ENCODE measurements at regions not wholly inside any gene's neighbourhood (a gene's known extent, or its start where the extent isn't known, plus 50 kb on each side); places are given as distances from the start of the nearest gene placed in this dataset.

GRCh38 chr2:78535395-78535794, 490.1 kb upstream of the REG3G start:
- Mint-ChIP-seq H3K4me3 (ENCODE audit: unreplicated experiment) (no peak overlapping the region), H3K27ac (ENCODE audit: unreplicated experiment) (no peak overlapping the region), H3K4me1 (ENCODE audit: unreplicated experiment) (no peaks in the 10 kb centered on the region), H3K36me3 (ENCODE audit: unreplicated experiment) (no peaks in the 10 kb centered on the region), H3K9me3 (ENCODE audit: unreplicated experiment) (no peaks in the 10 kb centered on the region), H3K27me3 (ENCODE audit: unreplicated experiment) (no peaks in the 10 kb centered on the region)
- TF ChIP-seq, protein P1, sequence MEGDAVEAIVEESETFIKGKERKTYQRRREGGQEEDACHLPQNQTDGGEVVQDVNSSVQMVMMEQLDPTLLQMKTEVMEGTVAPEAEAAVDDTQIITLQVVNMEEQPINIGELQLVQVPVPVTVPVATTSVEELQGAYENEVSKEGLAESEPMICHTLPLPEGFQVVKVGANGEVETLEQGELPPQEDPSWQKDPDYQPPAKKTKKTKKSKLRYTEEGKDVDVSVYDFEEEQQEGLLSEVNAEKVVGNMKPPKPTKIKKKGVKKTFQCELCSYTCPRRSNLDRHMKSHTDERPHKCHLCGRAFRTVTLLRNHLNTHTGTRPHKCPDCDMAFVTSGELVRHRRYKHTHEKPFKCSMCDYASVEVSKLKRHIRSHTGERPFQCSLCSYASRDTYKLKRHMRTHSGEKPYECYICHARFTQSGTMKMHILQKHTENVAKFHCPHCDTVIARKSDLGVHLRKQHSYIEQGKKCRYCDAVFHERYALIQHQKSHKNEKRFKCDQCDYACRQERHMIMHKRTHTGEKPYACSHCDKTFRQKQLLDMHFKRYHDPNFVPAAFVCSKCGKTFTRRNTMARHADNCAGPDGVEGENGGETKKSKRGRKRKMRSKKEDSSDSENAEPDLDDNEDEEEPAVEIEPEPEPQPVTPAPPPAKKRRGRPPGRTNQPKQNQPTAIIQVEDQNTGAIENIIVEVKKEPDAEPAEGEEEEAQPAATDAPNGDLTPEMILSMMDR (IDR thresholded peaks at IDR 0.05), result no peak
- DNase-seq (ENCODE audit: extremely low spot score, unreplicated experiment), result no peak

DNA sequence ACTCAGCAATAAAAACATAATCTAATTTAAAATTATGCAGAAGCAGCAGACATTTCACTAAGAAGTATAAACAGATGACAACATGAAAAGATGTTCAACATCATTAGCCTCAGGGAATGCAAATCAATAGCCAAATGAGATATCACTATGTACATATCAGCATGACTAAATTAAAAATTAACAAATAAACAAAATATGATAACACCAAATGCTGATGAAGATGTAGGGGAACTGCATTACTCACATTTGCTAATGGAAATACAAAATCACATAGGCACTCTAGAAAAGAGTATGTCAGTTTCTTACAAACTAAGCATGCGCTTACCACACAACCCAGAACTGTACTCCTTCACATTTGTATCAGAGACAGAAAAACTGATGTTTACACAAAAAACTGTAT, 487.2 kb upstream of the REG3G start:
- Mint-ChIP-seq H3K4me3 (ENCODE audit: unreplicated experiment) (no peak overlapping the region), H3K27me3 (ENCODE audit: unreplicated experiment) (no peaks in the 10 kb centered on the region), H3K4me1 (ENCODE audit: unreplicated experiment) (no peaks in the 10 kb centered on the region), H3K27ac (ENCODE audit: unreplicated experiment) (no peak overlapping the region), H3K36me3 (ENCODE audit: unreplicated experiment) (no peaks in the 10 kb centered on the region), H3K9me3 (ENCODE audit: unreplicated experiment) (peaks cover 15% of the 10 kb centered on the region)
- TF ChIP-seq, protein P1 (IDR thresholded peaks at IDR 0.05), result no peak
- DNase-seq (ENCODE audit: extremely low spot score, unreplicated experiment), result no peak

GRCh38 chr2:78540255-78540654, 485.2 kb upstream of the REG3G start:
- Mint-ChIP-seq H3K27me3 (ENCODE audit: unreplicated experiment) (no peaks in the 10 kb centered on the region), H3K4me3 (ENCODE audit: unreplicated experiment) (no peak overlapping the region), H3K27ac (ENCODE audit: unreplicated experiment) (no peak overlapping the region), H3K4me1 (ENCODE audit: unreplicated experiment) (no peaks in the 10 kb centered on the region), H3K9me3 (ENCODE audit: unreplicated experiment) (peaks cover 15% of the 10 kb centered on the region), H3K36me3 (ENCODE audit: unreplicated experiment) (no peaks in the 10 kb centered on the region)
- TF ChIP-seq, protein P1 (IDR thresholded peaks at IDR 0.05), result no peak
- no peak for DNase-seq (ENCODE audit: extremely low spot score, unreplicated experiment)

- Mint-ChIP-seq H3K27ac (ENCODE audit: unreplicated experiment) (no peak overlapping the region), H3K9me3 (ENCODE audit: unreplicated experiment) (peaks cover 15% of the 10 kb centered on the region), H3K36me3 (ENCODE audit: unreplicated experiment) (no peaks in the 10 kb centered on the region), H3K27me3 (ENCODE audit: unreplicated experiment) (no peaks in the 10 kb centered on the region), H3K4me3 (ENCODE audit: unreplicated experiment) (no peak overlapping the region), H3K4me1 (ENCODE audit: unreplicated experiment) (no peaks in the 10 kb centered on the region)
- DNase-seq (ENCODE audit: extremely low spot score, unreplicated experiment), result no peak
- TF ChIP-seq, protein P1 (IDR thresholded peaks at IDR 0.05), result no peak
Measured at GRCh38 chr2:78541088-78541450, 484.4 kb upstream of the REG3G start.

DNA sequence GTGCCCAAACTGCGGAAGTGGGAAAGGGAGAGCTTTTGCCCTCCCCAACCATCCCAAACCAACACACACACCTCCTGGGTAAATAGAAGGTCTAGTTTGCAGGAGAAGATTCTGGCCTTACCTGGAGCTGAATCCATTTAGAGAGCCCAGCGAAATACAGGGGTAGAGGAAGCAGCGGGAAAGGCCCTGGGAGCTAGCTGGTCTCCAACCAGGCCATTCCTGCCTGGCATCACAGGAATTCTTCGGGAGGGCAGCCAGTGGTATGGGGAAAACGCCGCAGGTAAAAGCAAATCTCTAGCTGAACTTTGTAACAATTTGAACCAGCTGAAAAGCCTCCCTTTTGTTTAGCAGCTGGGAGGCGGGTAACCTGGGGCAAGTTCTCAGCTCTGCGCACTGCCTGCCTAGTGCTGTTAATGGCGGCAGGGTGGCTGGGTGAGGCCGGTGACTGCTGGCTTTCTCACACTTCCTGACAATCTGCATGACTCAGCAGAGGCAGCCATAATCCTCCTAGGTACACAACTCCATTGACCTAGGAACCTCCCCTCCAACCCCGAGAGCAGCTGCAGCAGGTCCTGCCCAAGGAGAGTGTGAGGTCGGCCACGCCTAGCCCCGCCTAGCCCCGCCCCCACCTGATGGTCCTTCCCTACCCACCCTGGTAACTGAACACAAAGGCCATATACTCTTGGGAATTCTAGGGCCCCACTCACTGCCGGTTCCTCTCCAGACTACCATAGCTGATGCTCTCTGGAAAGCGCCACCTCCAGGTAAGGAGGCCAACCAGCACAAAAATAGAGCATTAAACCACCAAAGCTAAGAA, 483.8 kb upstream of the REG3G start:
- no peak for DNase-seq (ENCODE audit: extremely low spot score, unreplicated experiment)
- Mint-ChIP-seq H3K27ac (ENCODE audit: unreplicated experiment) (no peak overlapping the region), H3K4me3 (ENCODE audit: unreplicated experiment) (no peak overlapping the region), H3K36me3 (ENCODE audit: unreplicated experiment) (no peaks in the 10 kb centered on the region), H3K9me3 (ENCODE audit: unreplicated experiment) (peaks cover 19% of the 10 kb centered on the region), H3K27me3 (ENCODE audit: unreplicated experiment) (no peaks in the 10 kb centered on the region), H3K4me1 (ENCODE audit: unreplicated experiment) (no peaks in the 10 kb centered on the region)
- TF ChIP-seq, protein P1 (IDR thresholded peaks at IDR 0.05), result no peak
